Osteocyte (in vitro differentiated cells): ENCODE measurements at regions not wholly inside any gene's neighbourhood (a gene's known extent, or its start where the extent isn't known, plus 50 kb on each side); places are given as distances from the start of the nearest gene placed in this dataset.

Experiments
- DNase-seq: peaks from one replicate; pipeline ENCODE4 v3.0.0; 2021; ENCODE audit warnings: mixed read lengths; ENCODE audit not compliant: unreplicated experiment; ENCODE audit errors: extremely low spot score
- H3K27ac Mint-ChIP-seq: one replicate; pipeline ENCODE4 v1.8.0; 2021; ENCODE audit warnings: mild to moderate bottlenecking, mixed read lengths; ENCODE audit not compliant: unreplicated experiment
- H3K27me3 Mint-ChIP-seq: one replicate; pipeline ENCODE4 v1.8.0; 2021; ENCODE audit warnings: mixed read lengths; ENCODE audit not compliant: unreplicated experiment
- H3K36me3 Mint-ChIP-seq: one replicate; pipeline ENCODE4 v1.8.0; 2021; ENCODE audit warnings: mixed read lengths; ENCODE audit not compliant: unreplicated experiment
- H3K4me1 Mint-ChIP-seq: one replicate; pipeline ENCODE4 v1.8.0; 2021; ENCODE audit warnings: mixed read lengths; ENCODE audit not compliant: unreplicated experiment
- H3K4me3 Mint-ChIP-seq: one replicate; pipeline ENCODE4 v1.8.0; 2021; ENCODE audit warnings: mild to moderate bottlenecking, moderate library complexity, mixed read lengths; ENCODE audit not compliant: unreplicated experiment
- H3K9me3 Mint-ChIP-seq: one replicate; pipeline ENCODE4 v1.8.0; 2021; ENCODE audit warnings: mixed read lengths; ENCODE audit not compliant: unreplicated experiment
- TF ChIP-seq, protein P1 (sequence below): fragments of 200-600 bp; sonication (generic); IDR thresholded peaks from 2 replicates; pipeline ENCODE4 v1.5.0; 2021; ENCODE audit warnings: antibody characterized with exemption, mild to moderate bottlenecking, moderate library complexity

DNA sequence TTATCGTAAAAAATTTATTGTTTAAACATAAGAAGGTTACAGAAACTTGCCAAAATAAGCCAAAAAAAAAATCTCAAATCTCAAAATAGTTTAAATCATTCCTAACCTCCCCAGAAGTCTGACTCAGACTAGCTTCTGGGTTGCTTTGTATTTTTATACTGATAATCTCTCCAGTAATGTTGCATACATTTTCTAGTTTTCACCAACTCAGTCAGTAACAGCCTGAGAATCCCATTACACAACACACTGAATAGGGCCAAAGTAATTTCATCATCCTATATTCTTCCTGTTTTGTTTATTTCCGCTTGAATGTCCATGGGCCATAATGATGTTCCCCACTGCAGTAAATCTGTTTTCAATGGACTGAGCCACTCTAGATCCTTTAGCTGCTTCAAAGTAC is 478.5 kb downstream of the GPAM start:
- Mint-ChIP-seq H3K9me3 (peaks cover 32% of the 10 kb centered on the region), H3K36me3 (no peaks in the 10 kb centered on the region), H3K4me1 (no peaks in the 10 kb centered on the region), H3K27ac (no peak overlapping the region), H3K27me3 (no peaks in the 10 kb centered on the region), H3K4me3 (no peak overlapping the region)
- no peak for DNase-seq
- TF ChIP-seq, protein P1, sequence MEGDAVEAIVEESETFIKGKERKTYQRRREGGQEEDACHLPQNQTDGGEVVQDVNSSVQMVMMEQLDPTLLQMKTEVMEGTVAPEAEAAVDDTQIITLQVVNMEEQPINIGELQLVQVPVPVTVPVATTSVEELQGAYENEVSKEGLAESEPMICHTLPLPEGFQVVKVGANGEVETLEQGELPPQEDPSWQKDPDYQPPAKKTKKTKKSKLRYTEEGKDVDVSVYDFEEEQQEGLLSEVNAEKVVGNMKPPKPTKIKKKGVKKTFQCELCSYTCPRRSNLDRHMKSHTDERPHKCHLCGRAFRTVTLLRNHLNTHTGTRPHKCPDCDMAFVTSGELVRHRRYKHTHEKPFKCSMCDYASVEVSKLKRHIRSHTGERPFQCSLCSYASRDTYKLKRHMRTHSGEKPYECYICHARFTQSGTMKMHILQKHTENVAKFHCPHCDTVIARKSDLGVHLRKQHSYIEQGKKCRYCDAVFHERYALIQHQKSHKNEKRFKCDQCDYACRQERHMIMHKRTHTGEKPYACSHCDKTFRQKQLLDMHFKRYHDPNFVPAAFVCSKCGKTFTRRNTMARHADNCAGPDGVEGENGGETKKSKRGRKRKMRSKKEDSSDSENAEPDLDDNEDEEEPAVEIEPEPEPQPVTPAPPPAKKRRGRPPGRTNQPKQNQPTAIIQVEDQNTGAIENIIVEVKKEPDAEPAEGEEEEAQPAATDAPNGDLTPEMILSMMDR = no peak

DNA sequence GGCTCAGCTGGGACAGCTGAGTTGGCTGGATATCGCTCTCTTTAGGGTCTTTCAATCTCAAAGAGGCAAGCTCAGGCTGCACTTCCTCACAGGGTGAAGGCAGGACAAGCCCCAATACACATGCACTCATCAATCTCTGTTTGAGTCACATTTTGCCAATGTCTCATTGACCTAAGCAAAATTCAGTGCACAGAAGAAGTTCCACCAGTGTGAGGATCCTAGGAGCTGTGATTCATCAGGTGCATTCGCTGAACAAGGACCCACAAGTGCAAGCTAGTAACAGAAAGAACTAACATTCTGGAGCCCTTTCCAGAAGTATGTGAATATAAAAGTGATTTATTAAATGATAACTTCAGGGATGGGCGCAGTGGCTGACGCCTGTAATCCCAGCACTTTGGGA is 477.2 kb downstream of the GPAM start:
- DNase-seq = no peak
- H3K9me3 Mint-ChIP-seq = peaks cover 35% of the 10 kb centered on the region
- no peaks in the 10 kb centered on the region for H3K36me3 Mint-ChIP-seq
- no peaks in the 10 kb centered on the region for H3K4me1 Mint-ChIP-seq
- no peak overlapping the region for H3K27ac Mint-ChIP-seq
- H3K4me3 Mint-ChIP-seq = no peak overlapping the region
- TF ChIP-seq, protein P1 = no peak
- no peaks in the 10 kb centered on the region for H3K27me3 Mint-ChIP-seq

DNA sequence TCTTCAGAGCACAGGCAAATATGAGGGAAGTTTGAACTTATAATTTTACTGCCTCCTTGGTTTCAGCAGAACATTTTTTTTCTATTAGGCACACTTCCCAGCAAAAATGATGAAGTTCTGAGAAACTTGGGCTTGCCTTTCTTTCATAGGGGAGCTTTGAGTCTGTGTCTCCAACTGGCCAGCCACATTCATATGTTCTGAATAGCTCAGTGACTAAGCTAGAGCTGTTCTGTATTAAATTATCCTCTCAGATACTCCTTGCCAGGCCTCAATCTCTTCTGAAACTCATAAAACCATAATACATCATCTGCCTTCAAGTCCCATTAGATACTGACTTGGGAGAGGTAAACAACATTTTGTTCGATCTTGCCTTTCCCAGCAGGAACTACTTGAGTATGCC is 476.5 kb downstream of the GPAM start:
- Mint-ChIP-seq H3K4me1 (no peaks in the 10 kb centered on the region), H3K9me3 (peaks cover 38% of the 10 kb centered on the region), H3K27me3 (no peaks in the 10 kb centered on the region), H3K27ac (no peak overlapping the region), H3K36me3 (no peaks in the 10 kb centered on the region), H3K4me3 (no peak overlapping the region)
- TF ChIP-seq, protein P1 = no peak
- DNase-seq = no peak

DNA sequence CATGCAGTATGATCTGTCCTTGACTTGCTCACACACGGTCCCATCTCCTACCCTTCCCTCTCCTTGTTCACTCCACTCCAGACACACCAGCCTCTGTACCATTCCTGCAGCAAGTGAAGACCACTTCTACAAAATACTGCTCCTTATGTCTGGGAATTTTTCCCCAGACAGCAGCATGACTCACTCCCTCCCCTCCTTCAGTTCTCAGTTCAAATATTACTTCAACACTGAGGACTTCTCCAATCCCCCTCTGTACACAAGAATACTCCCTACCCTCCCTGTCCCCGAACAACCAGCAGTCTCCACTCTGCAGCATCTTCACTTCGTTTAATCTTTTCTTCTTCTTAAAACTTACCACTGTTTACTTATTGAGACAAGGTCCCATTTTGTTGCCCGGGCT is 474.0 kb downstream of the GPAM start:
- no peak overlapping the region for H3K27ac Mint-ChIP-seq
- TF ChIP-seq, protein P1 = no peak
- H3K4me1 Mint-ChIP-seq = no peaks in the 10 kb centered on the region
- peaks cover 37% of the 10 kb centered on the region for H3K9me3 Mint-ChIP-seq
- H3K4me3 Mint-ChIP-seq = no peak overlapping the region
- DNase-seq = no peak
- H3K36me3 Mint-ChIP-seq = no peaks in the 10 kb centered on the region
- H3K27me3 Mint-ChIP-seq = no peaks in the 10 kb centered on the region

DNA sequence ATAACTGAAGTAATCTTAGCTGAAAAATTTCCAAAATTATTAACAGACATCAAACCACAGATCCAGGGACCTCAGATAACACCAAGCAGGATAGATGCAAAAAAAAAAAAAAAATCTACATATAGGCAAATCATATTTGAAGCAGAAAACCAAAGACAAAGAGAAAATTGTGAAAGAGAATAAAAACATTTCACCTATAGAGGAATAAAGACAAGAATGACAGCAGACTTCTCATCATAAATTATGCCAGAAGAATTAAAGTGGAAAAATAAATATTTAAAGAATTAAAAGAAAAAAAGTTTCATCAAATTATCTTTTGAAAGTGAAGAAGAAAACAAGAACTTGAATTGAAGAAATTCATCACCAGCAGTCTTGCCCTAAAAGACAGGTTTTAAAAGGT is 467.5 kb downstream of the GPAM start:
- H3K27me3 Mint-ChIP-seq = no peaks in the 10 kb centered on the region
- peaks cover 46% of the 10 kb centered on the region for H3K9me3 Mint-ChIP-seq

More for the DNA sequence above, 467.5 kb downstream of the GPAM start:
- no peaks in the 10 kb centered on the region for H3K4me1 Mint-ChIP-seq
- no peaks in the 10 kb centered on the region for H3K36me3 Mint-ChIP-seq
- no peak overlapping the region for H3K4me3 Mint-ChIP-seq
- TF ChIP-seq, protein P1 = no peak
- H3K27ac Mint-ChIP-seq = no peak overlapping the region
- no peak for DNase-seq
